GM12872 (cell line): ENCODE measurements at regions not wholly inside any gene's neighbourhood (a gene's known extent, or its start where the extent isn't known, plus 50 kb on each side); places are given as distances from the start of the nearest gene placed in this dataset.

ENCODE experiments used
- CTCF ChIP-seq: IDR thresholded peaks from 3 replicates; pipeline ENCODE4 v1.5.1; 2011; ENCODE audit warnings: low read depth, mild to moderate bottlenecking, low read length, moderate library complexity; ENCODE audit not compliant: insufficient read depth

GRCh38 chr15:39363761-39364586 is 216.9 kb upstream of the THBS1 start:
- no peak for TF ChIP-seq CTCF

- TF ChIP-seq CTCF: no peak
Measured at GRCh38 chr15:39364721-39365120, 216.2 kb upstream of the THBS1 start.

GRCh38 chr15:39365161-39365560 is 215.7 kb upstream of the THBS1 start:
- TF ChIP-seq CTCF: no peak

GRCh38 chr15:39365873-39366272 is 215.0 kb upstream of the THBS1 start:
- no peak for TF ChIP-seq CTCF

GRCh38 chr15:39367596-39367995 is 213.3 kb upstream of the THBS1 start:
- no peak for TF ChIP-seq CTCF

GRCh38 chr15:39369768-39370167 is 211.1 kb upstream of the THBS1 start:
- TF ChIP-seq CTCF: no peak

GRCh38 chr15:39376371-39376909 is 204.4 kb upstream of the THBS1 start:
- no peak for TF ChIP-seq CTCF
